ACHN (cell line): ENCODE measurements at regions not wholly inside any gene's neighbourhood (a gene's known extent, or its start where the extent isn't known, plus 50 kb on each side); places are given as distances from the start of the nearest gene placed in this dataset.

Experiments used
- DNase-seq: peaks from one replicate; pipeline ENCODE4 v3.0.0-alpha.2; 2015
- in situ Hi-C: cut with HindIII; loops from 2 replicates; pipeline ENCODE4 v1.10.0; 2017; ENCODE audit warnings: low sequenced_read_pairs, low pct_ligation_motif_present, low pct_unique_long_range_greater_than_20kb

DNA sequence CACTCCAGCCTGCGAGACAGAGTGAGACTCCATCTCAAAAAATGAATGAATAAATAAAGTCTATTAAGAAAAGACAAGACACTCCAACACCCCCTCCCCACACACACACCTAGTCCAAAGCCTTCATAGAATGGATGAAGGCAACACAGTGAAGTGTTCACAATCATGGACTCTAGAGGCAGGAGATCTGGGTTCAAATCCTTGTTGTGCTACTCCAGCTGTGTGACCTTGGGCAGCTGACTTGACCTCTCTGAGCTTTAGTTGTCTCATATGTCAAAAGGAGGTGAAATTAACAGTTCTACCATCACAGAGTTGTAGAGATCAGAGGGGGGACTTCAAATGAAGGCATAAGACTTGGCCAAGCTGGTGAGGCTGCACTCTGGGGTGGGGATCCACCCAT, 95.8 kb upstream of the MAP1LC3B2 start:
- DNase-seq, result no peak

DNA sequence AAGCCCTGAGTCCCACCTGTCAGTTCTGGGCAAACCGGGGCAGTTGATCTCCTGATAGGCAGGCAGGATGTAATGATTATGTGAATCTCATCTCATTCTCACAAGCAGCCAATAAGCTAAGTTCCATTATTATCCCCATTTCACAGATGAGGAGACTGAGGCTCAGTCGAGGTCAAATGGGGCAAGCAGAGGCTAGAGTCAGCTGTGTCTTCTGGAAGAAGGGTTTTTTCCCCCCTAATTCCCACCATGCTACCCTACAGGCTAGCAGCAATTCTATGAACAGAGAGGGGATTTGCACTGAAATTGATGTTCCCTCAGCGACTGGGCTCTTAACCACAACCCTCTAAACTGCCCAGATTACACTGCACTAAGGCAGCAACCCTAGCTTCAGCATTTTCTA, 93.8 kb upstream of the MAP1LC3B2 start:
- in situ Hi-C loops, result no loop called here
- no peak for DNase-seq

More for the DNA sequence above, 95.8 kb upstream of the MAP1LC3B2 start:
- in situ Hi-C loops, result no loop called here

DNA sequence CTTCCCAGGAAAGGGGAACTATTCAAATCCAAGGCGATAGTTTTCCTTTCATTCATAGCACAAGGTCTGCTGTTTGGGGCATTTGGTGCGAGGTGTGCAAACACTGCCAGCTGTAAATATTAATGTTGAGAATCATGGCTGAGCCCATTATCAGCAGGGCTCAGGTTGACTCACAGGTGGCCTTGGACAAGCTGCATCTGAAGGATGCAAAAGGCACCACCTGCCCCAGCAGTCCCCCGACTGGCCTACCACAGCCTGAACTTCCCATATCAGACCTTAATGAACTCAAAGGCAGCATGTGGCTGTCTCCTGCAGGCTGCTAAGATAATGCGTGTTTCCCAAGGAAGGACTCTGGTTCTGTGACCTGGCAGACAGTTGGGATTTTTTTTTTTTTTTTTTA, 93.3 kb upstream of the MAP1LC3B2 start:
- no peak for DNase-seq
- in situ Hi-C loops, result no loop called here

DNA sequence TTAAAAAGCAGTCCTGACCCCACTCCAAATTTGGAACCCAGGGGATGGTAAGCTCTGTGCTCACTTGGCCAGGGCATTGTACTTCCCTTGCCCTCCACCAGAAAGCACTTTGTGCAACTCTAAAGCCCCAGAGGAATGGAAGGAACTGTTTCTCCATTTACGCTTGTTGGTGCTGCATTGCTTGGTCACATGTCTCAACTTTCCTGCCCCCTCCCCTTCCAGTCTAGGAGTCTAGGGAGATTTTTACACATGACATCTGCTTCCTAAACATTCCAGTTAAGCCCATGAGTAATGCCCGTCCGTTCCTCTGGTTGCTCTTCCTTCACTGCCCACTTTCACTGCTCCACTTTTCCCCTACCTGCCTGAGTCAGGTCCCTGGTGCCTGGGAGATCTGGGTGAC, 92.6 kb upstream of the MAP1LC3B2 start:
- no peak for DNase-seq
- in situ Hi-C loops, result no loop called here

DNA sequence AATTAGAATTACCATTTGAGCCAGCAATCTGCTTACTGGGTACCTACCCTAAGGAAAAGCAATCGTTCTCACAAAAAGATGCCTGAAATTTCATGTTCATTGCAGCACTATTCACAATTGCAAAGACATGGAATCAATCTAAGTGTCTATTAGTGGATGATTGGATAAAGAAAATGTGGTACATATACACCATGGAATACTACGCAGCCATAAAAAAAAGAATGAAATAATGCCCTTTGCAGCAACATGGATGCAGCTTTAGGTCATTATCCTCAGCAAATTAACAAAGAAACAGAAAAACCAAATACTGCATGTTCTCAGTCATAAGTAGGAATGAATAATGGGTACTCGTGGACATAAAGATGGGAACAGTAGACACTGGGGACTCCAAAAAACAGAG, 89.8 kb upstream of the MAP1LC3B2 start:
- no peak for DNase-seq
- in situ Hi-C loops, result no loop called here

DNA sequence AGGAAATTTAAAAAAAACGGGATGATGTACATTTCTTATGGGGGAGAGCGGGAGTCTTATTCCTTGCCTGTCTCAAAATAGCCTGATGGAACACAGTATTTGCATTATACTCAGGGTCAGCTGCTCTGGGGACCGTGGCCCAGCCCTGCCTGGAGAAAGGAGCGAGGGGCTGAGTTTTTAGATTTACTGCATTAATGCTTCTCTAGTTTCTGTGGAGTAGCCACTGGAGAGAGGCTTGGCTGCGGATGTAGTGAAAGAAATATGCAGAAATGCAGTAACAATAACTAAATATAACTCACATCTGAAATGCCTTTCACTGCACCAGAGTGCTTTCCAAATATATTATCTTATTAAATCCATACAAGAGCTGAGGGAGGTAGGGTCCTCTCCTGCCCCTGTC, 87.6 kb upstream of the MAP1LC3B2 start:
- in situ Hi-C loops, result no loop called here
- no peak for DNase-seq

DNA sequence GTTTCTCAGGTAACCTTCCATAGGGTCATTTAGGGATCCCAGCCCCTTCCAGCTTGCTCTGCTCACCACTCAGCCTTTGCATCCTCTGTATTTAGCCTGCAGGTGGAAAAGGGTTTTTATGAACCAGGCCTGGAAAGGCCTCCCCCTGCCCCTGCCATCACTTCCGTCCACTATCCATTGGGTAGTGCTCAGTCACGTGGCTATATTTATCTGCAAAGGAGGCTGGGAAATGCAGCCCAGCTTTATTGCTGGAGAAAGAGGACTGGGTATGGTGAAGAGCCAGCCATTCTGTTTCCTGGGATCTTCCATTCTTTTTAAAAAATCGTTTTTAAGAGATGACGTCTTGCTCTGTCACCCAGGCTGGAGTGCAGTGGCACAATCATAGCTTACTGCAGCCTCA, 87.0 kb upstream of the MAP1LC3B2 start:
- DNase-seq, result no peak
- in situ Hi-C loops, result no loop called here

DNA sequence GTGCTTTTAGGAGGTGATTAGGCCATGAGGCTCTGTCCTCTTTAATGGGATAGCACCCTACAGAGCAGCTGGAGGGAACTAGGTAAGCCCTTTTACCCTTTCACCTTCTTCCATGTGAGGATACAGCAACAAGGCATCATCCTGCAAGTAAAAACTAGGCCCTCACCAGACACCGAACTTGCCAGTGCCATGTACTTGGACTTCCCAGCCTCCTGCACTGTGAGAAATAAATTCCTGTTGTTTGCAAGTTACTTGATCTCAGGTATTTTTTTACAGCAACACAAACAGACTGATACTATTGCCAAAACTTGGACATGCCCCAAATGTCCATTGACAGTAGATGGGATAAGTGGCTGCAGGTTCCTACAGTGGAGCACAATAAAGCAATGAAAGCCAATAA, 85.8 kb upstream of the MAP1LC3B2 start:
- in situ Hi-C loops, result no loop called here
- no peak for DNase-seq

DNA sequence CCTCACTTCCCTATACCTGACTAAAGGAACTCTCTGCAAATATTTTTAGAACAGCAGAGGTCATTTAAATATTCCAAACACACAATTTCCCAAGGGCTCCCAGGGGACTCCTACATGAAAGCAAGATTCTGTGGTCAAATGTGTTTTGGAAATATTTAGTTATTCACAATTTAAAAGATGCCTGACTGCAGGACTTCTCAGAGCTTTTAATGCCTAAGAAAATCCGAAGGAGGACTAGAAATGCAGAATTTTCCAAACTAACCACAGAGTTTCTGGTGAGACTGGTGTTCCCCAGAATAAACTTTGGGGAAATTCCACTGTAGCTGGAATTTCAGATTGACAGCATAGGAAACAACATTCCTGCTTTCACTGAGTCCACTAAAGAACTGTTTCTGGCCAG, 84.8 kb upstream of the MAP1LC3B2 start:
- in situ Hi-C loops, result no loop called here
- no peak for DNase-seq

DNA sequence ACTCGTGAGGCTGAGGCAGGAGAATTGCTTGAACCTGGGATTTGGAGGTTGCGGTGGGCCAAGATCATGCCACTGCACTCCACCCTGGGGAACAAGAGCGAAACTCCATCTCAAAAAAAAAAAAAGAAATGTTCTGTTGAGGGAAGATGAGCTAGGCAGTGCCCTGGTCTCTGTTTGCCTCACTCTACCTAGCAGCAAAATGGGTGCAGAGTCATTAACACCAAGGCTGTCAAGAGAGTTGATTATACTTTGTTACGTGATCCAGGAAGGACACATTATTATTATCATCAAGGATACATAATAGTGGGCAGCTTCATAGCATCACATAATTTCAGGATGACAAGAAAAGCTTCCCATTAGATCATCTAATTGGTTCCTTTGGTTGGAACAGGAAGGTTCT, 84.3 kb upstream of the MAP1LC3B2 start:
- in situ Hi-C loops, result no loop called here
- no peak for DNase-seq

DNA sequence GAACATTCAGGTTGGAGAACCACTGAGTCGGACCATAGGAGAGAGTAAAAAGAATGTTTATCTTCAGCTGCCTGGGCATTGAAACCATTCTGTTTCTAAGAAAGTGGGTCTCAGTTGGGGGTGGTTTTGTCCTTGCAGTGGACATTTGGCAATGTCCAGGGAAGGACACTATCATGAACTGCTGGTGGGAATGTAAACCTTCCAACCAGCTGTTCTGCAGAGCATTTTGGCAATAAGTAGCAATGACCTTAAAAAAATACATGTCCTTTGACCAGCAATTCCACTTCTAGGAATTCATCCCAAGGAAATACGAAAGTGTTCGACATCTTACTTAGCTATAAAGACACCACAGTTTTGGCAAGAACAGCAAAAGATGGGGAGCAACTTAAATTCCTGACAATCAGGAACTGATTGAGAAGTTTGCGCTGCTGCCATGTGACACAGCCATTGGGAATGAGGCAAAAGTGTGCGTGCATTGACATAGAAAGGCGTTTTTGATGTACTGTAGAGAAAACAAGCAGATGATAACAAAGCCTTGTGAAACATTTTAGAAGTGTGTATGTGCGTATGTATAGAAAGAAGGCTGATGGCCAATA, 82.9 kb upstream of the MAP1LC3B2 start:
- no peak for DNase-seq
- in situ Hi-C loops, result no loop called here

DNA sequence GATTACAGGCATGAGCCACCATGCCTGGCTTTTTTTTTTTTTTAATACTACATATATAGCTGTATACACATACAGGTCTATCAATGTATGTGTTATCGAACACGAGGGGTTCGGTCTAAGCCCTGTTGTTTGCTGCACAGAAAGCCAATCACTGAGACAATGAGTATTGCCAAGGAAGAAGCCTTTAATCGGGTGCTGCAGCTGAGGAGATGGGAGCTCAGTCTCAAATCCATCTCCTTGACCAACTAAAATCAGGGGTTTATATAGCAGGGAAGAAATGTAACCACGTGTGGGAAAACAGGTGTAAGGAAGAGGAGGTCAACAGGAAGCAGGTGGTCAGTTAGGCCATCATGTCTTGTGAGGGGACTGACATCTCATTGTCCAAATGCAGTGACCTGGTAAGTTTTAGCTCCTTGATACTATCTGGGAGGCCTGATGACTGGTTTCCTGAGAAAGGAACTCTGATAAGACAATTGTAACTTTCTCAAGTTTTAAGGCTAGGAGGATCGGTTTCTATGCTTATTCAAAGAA, 80.9 kb upstream of the MAP1LC3B2 start:
- in situ Hi-C loops, result no loop called here
- no peak for DNase-seq

DNA sequence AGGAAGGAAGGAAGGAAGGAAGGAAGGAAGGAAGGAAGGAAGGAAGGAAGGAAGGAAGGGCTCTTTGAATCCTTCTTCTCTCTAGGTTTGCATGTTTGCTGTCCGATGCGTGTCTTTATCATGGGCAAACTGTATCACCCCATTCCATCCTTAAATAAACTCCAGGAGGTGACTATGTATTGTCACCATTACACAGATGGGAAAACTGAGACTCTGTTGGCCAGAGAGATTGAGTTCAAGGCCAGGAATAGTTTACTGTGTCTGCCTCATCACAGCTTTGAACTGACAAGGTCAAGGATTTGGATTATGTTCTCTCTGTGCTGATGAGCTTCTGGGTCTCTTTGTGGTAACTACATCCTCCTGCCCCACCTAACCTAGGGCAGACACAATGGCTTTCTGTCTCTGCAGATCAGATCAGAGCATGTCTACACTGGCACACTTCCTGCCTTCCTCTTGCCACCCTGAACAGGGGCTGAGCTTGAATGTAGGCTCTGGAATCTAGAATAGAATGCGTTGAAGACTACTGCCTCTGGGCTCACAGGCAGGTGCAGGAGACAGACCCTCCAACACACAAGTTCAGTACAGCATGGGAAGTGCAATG, 78.9 kb upstream of the MAP1LC3B2 start:
- in situ Hi-C loops, result no loop called here

DNA sequence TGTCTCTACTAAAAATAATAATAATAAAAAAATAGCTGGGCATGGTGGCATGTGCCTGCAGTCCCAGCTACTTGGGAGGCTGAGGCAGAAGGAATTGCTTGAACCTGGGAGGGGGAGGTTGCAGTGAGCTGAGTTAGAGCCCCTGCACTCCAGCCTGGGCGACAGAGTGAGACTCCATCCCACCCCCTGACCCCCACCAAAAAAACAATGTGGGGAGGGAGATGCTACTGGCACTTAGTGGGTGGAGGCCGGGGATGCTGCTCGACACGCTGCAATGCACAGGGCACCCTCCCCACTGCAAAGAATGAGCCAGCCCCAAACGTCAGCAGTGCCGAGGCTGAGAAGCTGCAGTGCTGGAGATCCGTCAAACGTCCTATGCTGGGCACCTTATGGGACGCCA, 77.5 kb upstream of the MAP1LC3B2 start:
- in situ Hi-C loops, result no loop called here
- DNase-seq, result no peak

More for the DNA sequence above, 78.9 kb upstream of the MAP1LC3B2 start:
- no peak for DNase-seq

DNA sequence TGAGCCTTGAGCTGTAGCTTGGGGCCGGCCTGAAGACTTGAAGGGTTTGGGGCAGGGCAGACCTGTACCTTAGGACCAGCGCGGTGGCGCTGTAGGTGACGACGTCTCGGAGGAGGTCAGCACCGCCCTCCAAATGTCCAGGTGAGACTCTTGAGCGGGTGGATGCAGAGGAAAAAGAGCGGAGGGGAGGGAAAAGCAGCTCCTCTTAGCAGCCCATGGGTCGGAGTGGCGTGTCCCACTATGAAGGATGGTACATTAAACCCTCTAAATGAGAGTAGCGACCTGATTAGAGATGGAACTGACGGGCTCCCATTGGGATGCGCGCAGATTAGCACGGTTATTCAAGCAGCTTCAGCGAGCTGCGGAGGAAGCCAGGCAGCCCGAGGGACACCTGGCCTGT, 77.0 kb upstream of the MAP1LC3B2 start:
- no peak for DNase-seq
- in situ Hi-C loops, result no loop called here

DNA sequence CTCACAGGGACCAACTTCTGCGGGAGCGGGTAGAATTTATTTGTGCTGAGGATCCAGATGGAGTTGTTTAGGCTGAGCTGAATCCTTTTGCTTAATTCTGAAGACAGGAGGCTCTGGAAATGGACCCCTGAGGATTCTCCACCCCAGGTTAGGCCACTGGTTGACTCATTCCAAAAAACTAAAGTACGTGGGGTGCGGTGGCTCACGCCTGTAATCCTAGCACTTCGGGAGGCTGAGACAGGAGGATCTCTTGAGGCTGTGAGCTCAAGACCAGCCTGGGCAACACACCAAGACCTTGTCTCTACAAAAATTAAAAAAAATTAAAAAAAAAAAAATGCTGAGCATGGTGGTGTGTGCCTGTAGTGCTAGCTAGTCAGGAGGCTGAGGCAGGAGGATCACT, 76.3 kb upstream of the MAP1LC3B2 start:
- DNase-seq, result no peak
- in situ Hi-C loops, result no loop called here

DNA sequence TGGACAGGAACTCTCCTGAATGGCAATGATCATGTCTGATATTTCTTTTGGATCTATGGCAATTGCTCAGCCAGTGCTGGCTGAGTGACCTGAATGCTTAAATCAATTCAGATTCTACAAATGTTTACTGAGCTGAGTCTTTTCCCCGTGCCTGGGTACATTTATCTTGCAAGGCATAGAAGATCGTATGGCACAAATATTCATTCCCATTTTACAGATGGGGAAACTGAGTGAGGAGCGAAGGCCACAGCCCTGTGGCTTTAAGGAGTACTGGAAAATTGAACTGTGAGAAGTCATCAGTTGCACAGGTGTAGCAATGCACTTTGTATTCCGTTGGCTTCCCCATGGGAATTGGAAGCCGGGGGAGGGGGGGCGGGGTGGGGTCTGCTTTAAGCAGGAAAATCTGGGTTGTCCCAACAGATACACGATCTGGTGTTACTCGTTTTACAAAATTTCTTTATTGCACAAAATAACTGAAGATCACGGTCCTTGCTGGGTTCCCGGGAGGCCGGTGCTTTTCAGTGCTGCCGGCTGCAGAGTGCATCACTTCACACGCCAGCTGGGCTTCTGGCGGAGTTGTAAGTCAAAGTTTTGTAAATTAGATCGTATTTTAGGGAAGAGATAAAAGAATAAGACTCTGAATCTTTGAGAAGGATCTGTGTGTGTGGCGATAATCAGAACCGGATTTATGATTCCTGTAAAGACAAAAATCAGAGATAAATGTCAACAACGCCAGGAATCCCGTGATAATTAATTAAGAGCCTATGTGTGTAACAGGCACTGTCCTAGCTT, 75.0 kb upstream of the MAP1LC3B2 start:
- in situ Hi-C loops, result no loop called here
- DNase-seq, result no peak

DNA sequence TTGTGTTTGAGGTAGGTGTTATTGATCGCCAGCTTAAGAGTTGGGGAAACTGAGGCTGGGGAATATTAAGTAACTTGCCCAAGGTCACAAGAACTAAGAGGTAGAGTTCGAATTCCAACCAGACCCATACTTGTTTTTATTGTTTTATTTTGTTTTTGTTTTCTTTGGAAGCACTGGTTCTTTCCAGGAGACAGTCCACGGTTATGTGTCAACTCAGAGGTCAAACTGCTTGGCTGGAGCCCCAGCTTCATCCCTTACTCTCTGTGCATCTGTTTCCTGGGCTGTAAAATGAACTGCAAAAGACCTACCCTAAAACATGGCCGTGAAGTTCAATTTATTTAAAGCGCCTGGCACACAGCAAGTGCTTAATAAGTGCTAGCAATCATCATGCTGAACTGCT, 74.4 kb upstream of the MAP1LC3B2 start:
- DNase-seq, result no peak

DNA sequence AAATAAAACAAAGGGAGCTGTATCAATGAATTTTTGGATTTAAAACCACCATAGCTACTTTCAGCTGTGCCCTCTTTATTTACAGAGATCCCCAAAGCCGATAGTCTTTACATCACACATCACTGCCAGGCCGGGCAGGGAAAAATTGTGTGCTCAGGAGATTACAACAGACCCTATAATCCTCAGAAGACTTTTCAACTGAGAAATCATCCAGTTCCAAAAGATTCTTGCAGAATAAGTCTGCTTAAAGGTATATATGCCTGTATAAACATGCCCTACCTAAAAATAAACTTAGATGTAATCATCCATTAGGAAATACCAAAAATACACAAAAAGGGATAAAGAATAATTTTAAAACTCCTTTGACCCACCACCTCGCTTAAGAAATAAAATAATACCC, 70.1 kb upstream of the MAP1LC3B2 start:
- DNase-seq, result no peak
- in situ Hi-C loops, result no loop called here

More for the DNA sequence above, 74.4 kb upstream of the MAP1LC3B2 start:
- in situ Hi-C loops, result no loop called here

DNA sequence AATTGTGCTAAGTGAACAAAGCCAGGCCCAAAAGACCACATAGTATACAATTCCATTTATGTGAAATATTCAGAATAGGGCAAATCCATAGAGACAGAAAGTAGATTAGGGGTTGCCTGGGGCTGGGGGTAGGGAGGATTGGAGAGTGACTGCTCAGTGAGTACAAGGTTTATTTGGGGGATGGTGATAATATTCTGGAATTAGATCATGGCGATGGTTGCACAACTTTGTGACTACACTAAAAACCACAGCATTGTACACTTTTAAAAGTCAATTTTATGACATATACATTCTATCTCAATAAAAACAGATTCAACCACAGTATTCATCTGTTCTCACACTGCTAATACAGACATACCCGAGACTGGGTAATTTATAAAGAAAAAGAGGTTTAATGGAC, 68.7 kb upstream of the MAP1LC3B2 start:
- in situ Hi-C loops, result no loop called here
- DNase-seq, result no peak
